Mucosa of gallbladder (tissue), 1 donor: ENCODE measurements at regions not wholly inside any gene's neighbourhood (a gene's known extent, or its start where the extent isn't known, plus 50 kb on each side); places are given as distances from the start of the nearest gene placed in this dataset.
"Not testable (repeated sequence)": the region's sequence is repeated elsewhere in the genome, so short reads cannot be mapped to it uniquely, and the experiment has no call there.

Experiments
- DNase-seq: peaks from one replicate; pipeline ENCODE4 v3.0.0-alpha.2; 2020; ENCODE audit warnings: low spot score
- donor health status: DM: no; HTN: no; CAD: no.

DNA sequence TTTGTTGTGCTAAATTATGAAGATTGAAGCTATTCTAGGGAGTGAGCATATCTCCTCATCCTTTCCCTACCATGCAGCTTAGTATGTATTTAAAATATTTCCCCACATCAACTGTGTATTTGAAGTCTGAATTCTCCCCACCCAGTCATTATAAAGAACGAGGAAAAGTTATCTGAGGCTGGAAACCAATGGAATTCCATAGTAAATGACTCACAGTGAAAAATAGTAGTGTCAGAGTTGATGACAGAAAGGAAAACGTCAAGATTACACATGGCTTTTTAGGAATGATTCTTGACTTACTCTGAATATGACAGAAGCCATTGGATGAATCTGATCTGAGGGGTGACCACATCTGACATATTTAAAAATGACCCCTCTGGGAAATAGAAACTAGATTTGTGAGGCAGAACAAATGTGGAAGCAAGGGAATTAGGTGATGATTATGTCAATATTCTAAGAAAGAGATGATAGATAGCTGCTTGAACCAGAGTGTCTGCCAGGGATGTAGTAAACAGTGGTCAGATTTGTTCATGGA, 1768.9 kb upstream of the CDH9 start:
- DNase-seq = no peak

DNA sequence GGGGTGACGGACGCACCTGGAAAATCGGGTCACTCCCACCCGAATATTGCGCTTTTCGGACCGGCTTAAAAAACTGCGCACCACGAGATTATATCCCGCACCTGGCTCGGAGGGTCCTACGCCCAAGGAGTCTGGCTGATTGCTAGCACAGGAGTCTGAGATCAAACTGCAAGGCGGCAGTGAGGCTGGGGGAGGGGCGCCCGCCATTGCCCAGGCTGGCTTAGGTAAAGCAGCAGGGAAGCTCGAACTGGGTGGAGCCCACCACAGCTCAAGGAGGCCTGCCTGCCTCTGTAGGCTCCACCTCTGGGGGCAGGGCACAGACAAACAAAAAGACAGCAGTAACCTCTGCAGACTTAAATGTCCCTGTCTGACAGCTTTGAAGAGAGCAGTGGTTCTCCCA, 1760.6 kb upstream of the CDH9 start:
- not testable (repeated sequence) for DNase-seq

DNA sequence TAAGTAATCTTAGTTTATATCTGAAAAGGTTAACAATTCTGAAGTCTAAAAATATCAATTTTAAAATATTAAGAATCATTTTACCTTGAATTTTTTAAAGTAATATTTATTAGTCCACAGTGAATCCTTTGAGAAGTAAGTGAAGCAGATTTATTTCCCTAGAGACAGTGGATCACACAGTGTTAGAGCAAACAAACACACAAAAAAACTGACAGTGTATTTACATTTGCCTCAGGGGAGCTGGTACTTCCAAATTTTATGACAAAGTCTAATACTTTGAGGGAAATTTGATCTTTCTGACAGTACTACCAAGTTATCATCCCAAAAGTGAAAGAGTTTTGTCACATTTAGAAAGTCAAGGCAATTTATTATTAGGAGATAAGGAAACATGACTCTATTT, 1750.6 kb upstream of the CDH9 start:
- no peak for DNase-seq

DNA sequence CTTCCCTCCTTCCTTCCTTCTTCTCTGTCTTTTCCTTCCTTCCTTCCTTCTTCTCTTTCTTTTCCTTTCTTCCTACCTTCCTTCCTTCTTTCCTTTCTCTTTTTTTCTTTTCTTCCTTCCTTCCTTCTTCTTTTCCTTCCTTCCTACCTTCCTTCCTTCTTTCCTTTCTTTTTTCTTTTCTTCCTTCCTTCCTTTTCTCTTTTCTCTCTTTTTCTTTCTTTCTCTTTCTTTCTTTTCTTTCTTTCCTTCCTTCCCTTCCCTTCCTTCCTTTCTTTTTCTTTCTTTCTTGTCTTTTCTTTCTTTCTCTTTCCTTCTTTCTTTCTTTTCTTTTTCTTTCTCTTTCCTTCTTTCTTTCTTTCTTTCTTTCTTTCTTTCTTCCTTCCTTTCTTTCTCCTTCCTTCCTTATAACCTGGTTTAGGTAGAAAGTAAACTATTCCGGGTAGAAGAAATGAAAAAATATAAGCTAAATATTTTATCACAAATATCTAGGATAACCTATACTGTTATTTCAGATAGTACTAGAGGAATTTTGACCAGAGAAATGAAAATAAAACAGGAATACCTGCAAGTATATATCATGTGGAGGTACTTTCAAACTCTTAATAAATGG, 1741.8 kb upstream of the CDH9 start:
- DNase-seq = no peak

DNA sequence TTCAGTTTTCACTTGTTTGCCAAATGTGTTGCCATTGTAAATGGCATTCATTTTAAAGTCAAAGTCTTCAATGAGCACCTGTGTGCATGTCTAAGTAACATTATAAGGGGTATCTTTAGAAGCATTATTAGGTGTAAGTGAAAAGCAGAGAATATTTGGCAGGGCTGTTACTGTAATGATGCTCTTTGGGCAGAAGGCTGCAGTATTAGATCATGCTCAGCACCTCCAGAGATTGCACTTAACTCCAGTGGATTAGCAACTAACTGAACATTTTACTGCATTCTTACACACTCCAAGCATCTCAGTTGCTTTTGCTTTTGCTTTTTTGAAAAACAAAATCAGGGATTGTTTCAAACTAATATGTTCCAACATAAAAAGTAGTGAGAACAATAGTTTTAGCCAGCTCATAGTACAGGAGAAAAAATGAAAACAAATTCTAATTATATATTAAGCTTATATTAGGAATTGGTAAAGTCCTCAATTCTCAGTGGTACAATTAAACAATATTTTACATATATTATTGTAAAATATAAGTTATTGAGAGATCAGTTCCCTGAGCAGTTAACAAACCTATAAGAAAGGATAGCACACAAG, 1740.9 kb upstream of the CDH9 start:
- no peak for DNase-seq

DNA sequence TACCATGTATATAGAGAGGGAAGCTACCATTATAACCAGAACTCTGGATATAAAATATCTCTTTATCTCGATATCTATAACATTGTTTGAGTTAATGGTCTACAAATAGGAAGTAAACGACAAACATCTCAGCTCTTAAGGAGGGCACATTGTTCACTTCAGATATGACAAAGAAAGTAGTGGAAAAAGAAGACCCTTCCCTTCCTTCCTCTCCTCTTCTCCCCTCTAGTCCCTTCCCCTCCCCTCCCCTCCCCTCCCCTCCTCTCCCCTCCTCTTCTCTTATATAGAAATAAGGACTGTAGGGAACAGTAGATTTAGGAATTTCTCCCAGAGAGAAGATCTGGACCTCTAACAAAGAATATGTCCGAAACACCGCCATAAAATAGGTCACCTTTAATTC, 1731.9 kb upstream of the CDH9 start:
- DNase-seq = no peak

DNA sequence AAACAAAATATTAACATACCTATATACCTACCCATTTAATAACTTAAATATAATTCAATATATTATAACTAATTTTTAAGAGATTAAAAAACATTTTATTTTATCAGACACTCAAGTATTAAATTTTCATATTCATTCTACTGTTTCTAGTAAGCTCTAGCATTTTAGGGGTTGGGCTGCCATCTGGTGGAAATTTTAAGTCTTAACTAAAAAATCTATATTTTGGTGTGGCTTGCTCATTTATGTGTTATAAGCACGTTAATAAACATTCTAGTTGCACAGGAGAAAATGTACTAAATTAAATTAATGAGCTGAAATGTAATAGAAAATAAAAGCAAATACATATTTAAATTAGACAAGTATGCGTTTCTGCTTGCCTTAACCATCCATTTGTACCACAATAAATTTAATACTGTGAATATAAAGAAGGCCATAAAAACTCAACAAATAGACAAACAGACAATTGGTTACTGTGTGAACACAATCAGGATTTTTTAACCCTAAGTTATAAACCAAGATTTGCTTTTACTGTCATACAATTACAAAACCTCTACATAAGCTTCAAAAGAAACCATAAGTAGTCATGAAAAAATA, 1728.3 kb upstream of the CDH9 start:
- no peak for DNase-seq

DNA sequence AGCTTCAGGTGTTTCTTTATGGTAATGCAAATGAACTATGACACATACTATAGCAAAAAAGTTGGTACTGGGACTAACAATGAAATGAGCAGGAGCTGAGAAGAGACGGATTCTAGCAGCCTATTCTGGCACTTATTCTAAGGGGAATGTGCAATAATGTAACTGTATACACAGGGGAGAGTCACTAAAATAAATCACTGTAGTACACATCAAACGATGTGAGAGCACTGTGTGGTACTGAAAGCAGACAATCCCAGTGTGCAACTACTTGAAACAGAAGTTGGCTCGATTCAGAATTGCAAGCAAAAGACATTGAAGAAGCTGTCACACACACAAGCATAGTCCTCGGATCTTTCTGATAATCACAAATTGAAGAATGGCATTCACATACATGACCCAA, 1713.0 kb upstream of the CDH9 start:
- DNase-seq = no peak

DNA sequence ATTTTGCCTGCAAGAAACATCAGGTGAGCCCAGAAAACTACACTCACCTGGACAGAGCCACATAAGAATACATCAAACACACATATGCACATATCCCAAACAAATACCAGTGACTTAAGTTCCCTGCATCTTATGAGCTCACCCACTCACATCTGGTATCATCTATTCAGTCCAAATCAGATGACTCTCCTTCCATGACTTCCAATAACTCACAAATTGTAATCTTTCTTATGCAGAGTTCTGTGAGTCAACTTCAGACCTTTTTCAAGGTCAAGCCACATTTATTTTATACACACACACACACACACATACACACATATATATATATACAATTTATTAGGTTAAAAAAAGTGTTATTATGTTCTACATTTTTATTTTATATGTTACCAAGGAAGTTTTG, 1711.9 kb upstream of the CDH9 start:
- no peak for DNase-seq

DNA sequence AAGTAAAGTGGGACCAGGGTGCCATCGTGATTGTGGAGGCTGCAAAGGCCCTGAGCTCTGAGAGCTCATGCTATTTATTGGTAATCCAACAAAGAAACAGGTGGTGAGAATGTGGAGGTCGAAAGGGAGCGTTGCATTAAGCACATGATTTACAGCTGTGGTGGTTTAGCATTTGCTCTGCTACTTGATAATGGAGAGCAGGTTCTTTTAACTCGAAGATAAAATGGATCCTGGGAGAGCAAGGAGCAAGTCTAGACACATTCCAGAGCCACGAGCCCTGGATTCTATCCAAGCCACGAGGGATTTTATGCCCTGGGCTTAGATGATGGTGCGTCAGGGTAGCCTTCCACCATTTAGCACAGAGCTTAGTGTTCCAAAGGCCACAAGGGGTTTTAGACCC, 1710.1 kb upstream of the CDH9 start:
- DNase-seq = no peak

DNA sequence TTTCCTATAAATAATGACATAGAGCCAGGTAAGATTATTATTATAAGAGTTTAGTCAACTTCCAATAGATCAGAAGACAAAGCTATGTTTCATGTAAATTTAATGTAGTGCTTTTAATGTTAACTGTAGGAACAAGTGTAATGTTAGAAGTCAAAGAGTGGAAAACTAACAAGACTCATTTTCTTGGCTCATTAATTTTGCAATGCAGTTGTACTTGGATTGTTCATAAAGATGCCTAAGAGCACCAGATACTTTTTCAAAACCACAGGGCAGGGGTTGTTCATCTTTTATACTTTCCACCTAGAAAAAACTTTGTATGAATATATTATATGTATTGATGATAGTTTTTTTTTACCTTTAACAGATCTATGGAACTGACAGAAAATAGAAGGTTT, 1705.3 kb upstream of the CDH9 start:
- no peak for DNase-seq

DNA sequence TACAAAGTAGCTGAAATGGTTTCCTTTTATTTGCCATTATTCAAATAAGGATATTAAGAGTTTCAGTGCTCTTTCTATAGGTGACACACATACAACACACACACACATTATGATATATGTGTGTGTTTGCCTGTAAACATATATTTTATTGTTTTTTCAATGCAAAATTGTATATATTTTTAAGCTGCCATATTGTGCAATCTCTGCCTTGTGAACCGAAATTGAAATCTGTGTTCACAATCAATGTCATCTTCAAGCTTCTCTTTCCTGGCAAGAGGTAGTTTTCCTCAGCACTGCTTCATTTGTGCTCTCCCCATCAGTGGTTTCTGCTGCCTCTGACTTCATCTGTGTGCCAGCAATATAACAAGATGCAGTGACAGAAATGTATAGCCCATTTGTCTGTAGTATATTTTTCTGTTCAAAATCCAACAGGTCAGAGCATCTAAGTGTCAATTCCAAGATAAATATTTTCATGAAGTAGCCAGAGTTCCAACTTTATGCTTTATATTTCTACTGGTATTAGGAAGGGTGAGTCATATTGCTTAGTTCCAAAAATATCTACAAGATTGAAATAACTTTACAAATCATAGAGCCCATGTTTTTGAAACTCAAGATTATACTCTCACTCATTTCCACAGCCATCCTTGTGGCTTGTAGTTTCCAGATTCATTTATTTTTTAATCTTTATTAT, 1704.8 kb upstream of the CDH9 start:
- no peak for DNase-seq

DNA sequence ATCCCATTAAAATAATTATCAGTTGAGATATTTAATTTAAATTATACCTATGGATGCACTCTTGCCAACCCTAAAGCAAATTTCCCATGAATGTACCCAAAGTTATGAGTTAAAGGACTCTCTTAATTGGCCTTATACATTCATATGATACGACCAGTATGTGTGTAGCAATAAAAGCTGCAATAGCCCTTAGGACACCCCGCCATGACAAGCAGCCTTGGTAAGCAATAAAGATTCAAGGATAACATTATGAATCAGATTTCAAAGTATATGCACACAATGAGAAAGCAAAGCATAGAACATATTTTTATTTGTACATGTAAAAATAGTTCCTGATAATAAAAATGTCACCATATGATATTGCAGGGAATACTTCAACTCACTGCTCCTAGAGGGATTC, 1699.3 kb upstream of the CDH9 start:
- DNase-seq = no peak

DNA sequence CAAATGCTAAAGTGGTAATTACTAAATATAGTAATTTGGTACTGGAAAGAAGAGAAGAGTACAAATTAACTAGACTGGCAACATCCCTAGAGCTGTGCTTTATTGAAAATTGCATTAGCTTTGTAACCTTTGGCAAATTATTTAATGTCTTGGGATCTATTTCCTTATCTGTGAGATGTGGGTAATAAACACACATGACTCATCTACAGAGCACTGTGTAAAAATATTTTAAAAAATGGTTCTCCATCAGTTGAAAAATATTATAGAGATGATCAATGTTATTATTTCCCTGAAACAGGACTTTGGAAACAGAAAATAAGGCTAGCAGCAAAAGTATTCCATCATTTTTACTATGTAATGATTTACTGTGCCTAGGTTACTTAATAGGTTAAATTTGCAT, 1698.8 kb upstream of the CDH9 start:
- DNase-seq = no peak

DNA sequence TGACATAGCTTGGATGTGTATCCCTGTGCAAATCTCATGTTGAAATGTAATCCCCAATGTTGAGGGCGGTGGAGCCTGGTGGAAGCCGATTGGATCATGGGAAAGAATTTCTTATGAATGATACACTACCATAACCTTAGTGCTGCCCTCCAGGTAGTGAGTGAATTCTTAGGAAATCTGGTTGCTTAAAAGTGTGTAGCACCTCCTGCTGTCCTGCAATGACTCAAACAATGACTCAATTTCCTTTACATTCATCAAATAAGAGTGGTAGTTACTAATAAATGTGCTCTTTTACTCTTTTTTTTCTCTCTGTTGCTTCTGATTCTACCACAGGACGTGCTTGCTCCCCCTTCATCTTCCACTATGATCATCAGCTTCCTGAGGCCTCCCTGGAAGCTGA, 1696.0 kb upstream of the CDH9 start:
- no peak for DNase-seq

DNA sequence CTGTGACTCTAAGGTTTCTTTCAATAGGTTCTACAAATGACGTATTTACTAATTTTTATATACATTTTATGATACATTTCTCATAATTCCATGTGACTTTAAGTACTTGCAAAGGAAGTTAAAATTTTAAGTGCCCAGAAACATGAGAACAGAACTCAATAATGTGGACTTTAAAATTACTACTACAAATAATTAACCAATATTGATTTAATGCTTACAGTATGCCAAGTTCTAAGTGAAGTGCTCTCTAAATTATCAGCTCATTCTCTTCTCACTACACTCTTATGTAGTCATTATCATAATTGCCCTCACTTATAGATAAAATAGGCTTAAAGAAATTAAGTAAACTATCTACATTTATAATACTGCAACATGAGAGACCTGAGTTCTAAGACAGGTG, 1690.7 kb upstream of the CDH9 start:
- DNase-seq = no peak

DNA sequence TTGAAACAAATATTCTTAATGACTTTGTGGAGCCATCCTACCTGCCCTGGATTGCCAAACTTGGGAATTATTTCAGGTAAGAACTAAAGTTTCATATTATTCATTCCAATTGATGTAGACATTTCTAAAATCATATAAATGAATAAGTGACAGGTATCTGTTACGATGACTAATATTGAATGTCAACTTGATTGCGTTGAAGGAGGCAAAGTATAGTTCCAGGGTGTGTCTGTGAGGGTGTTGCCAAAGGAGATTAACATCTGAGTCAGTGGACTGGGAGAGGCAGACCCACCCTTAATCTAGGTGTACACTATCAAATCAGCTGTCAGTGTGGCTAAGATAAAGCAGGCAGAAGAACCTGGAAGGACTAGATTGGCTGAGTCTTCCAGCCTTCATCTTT, 1688.4 kb upstream of the CDH9 start:
- DNase-seq = no peak

DNA sequence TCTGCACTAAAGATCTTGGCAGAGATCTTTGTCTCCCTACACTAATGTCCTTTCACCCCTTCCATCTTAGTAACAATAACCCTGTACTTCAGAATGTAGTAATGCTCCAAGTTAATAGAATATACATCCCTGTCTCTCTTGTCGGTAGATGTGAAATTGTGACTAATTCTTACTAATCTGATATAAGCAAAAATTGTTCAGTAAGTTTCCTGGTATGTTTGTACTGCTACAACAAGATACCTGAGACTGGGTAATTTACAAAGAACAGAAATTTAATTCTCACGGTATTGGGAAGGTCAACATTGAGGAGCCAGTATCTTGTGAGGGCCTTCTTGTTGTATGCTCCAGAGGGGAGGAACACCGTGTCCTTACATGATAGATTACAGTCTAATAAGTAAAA, 1686.6 kb upstream of the CDH9 start:
- no peak for DNase-seq

DNA sequence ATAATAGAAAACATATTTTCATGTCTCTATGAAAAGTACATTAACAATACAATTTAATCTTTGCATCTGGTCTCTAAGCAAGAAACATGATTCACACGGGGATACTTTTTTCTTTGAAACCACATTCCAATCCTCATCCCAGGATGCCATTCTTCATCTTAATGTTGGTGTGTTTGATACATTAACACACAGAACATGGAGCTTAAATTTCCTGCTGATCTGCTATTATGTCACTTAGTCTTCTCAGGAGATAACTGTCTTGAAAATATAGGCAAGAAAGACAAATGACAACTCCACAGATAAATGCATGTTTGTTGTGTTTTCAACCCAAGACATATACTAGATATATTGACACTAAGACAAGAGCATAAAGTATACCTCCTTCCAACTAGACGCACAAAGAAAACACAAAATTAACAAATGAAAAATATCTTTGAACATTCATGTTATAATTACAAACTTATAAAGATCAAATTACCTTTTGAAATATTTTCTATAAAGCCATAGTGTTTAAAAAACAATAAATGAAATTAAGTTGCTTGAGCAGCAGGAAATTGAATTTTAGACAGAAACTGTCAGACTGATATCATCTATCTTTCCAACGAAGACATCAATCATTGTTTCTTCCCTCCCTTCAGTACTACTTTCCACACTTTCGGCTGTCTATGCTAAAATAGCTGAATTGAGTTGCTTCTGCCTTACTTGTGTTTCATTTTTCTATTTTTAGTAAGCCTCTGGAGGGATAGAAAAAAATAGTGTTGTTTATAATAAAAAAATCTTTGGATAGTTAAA, 1676.7 kb upstream of the CDH9 start:
- DNase-seq = no peak

DNA sequence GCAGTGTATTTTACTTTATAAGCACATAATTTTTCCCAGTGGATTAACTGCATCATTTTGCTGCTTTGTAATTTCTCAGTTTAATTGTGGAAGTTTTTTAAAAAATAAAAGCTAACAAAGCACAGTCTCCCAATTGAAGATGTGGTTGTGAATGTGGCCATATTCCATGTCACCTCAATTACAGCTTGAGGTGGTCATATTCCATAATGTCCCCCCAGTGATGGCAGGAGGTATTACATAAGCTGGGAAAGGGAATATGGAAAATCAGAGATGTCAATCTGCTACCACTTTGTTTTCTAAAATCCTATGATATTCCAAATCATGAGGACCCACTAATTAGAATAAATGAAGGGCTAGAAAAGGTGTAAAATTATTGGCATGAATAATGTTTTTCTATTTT, 1672.0 kb upstream of the CDH9 start:
- no peak for DNase-seq

DNA sequence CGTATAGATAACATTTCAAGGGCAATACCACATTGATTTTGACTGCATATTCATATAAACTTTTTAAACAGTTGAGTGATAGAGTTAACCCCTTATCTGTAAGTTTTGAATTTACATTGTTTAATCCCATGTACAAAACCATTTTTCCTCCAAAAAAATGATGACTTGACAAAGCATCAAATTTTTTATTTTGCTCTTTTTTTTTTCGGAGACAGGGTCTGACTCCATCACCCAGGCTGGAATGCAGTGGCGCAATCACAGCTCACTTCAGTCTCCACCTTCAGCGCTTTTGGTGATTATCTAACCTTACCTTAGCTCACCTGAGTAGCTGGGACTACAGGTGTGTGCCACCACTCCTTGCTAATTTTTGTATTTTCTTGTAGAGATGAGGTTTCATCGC, 1670.1 kb upstream of the CDH9 start:
- no peak for DNase-seq

DNA sequence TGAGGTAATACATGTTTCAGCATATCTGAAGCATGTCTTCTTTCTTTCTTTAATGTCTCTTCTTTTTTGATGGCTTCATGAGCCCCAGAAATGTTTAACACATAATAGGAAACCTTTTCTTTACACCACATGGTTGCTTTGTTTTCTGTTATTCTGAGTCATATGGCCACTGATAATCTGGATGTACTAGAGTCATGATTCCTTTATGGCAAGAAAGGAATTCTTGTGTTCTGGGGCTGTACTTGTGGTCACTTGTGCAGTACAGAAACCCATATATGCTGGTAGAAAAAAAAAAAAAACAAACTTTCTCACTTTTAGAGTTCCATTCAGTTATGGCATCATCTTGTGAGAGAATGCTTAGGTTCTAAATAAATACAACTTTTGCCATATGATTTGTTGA, 1669.3 kb upstream of the CDH9 start:
- DNase-seq = no peak
